Brain pericyte (primary cell): ENCODE measurements at regions not wholly inside any gene's neighbourhood (a gene's known extent, or its start where the extent isn't known, plus 50 kb on each side); places are given as distances from the start of the nearest gene placed in this dataset.

Experiments
- DNase-seq: peaks from one replicate; pipeline ENCODE4 v3.0.0-alpha.2; 2012; ENCODE audit warnings: low read depth, low spot score

DNA sequence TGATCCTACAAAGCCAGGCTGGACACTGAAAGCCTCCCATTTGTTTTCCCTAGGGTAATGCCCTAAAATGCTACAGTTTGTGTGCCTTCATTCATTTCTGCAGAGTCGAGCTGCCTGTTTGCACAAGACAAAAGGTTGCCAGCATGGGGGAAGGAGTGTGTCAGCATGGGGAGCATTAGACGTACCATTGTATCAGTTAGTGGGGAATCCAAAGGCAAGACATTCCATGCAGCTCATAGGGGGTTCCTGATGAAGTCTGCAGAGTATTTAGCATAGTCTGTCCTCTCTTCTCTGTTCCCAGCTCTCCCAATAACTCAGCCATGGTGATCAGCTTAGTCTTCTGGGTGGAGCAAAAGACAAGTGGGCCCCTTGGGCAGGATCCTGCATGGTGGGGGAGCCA lies 276.9 kb upstream of the PCDH7 start:
- no peak for DNase-seq

DNA sequence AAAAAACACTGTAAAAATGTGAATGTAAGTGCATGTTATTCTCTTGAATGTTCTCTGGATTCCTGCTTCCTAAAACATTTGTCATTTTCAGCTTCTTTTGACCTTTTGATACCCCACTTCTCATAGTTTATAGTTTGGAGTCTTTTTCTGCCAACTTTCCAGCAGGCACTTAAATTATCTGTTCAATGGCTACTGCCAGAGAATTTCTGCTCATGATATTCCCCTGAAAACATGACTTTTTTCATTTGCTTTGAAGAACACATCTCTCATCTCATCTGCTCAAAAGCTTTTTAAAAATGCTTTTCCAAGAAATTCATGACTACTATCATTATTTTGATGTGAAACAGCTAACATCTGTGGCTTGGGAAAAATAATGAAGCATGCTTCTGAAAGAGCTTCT lies 269.7 kb upstream of the PCDH7 start:
- DNase-seq: no peak

DNA sequence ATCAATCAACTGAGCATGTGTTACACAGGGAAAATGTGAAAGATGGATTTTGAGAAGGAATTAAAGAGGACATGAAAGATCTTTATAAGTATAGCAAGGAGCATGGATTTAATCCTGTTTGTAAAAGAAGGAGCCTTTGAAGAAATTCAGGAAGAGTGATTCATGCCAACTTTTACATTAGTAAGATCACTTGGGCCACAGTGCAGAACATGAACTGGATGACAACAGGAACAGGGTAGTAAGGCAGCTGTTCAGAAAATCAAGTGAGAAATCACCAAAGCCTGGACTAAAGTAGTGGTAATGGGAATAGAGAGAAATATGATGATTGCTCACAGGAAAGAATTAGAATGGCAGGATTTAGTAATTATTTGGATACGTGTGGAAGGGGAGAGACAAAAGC lies 265.7 kb upstream of the PCDH7 start:
- no peak for DNase-seq

DNA sequence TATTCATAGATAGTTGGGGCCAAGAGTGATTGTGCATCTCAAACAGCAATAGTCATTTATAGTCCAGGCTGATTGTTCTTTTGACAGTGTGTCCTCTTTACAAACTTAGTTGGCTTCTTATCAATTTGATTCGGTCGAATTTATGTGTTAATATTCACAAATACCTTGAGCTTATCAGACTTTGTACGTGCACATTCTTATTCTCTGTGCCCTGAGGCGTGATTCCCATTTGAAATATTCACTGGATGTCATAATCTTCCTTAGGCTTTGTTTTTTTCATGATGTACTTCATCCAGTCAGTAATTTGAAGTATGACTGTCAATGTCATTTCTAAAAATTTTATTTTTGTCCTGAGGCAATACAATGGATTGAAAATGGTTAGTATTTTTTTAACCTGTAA lies 263.5 kb upstream of the PCDH7 start:
- DNase-seq: no peak

DNA sequence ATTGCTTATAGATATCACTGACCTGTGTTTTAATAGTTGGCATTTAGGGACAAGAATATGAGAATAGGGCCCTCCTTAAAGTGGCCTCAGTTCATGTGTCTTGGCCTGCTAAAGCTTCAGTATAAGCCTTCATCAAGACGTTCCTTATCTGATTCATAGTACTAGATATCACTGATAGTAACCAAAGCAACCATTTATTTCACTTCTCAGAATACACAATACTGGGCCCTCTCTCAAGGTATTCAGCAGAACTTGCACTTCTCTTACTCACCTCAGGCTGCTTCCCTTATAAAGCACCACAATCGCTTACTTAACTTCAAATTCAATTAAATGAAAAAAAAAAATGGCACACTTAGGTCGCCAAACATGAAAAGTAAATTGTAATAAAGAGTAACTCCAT lies 259.4 kb upstream of the PCDH7 start:
- no peak for DNase-seq

DNA sequence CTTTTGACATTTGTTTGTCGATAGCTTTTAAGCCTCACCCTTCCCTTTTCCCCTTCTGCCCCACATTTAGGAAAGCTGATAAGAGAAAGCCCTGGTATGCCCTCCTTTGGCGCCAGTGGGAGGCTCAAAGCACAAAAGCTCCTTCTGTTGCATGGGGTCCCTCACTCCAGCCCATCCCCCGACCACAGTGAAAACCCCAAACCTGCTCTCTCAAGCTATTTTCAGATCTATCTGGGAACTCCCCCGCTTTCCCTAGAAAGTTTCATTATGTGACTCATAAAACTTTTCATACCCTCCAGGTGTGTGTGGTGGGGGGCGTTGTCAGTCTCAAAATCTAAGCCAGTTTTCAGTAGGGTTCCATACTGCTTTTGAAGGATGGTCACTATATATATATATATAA lies 259.0 kb upstream of the PCDH7 start:
- no peak for DNase-seq

DNA sequence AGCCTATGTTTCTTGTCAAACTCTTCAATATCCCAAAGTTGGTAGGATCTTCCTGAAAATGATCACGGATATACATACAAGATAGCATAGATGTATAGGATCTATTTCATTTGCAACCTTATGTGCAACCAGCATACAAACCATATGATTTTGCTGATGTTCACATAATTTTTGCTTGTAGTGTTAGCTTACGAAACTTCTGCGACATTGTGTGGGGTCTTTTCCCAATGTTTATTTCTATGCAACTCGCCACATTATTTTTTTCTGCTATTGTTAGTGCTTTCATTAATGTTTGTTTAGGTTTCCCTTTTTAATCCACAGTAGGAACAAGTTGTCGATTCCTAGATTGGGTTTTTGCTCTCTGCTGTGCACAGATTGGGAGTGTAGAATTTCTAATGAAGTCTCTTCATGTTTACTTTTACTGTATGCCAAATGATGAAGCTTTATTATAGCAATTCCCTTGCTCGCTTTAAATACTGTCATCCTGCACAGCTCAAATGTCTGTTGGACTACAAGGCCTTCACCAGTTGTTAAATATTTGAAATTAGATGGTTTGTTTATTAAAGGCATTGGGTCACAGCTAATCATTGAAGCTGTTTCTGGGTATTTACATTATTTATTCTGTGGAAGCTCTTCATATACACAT lies 257.6 kb upstream of the PCDH7 start:
- DNase-seq: no peak

DNA sequence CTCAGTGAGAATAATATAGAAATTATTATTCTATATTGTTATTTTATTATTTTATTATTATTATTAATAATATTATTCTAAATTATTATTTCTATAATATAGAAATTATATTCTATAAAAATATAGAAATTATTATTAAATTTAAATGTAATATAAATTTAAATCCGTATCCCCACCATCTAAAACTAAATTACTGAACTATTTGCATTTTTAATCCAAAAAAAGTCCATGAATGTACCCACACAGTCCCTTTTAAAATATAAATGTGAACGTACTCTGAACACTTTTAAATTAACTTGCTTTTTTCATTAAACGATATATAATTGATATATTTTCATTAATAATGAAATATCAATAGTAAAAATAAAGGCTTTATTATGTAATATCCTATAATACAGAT lies 248.3 kb upstream of the PCDH7 start:
- no peak for DNase-seq

DNA sequence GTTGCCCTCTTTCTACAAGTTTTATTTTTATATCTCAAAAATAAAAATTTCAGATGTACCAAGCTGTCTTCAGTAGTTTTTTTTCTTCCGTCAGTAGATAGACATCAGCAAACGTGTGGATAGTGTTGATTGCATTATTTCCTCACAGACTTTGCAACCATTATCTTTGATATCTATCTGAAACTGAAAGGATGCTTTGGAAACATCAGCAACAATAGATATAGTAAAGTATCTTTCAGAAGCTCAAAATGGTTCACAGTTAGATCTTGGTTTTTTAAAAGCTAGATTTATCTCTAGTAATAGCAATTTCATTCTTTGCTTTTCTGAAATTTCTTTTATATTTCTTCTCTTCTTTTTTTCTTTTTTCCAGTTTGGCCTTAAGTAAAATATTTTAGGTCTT lies 246.9 kb upstream of the PCDH7 start:
- DNase-seq: no peak

DNA sequence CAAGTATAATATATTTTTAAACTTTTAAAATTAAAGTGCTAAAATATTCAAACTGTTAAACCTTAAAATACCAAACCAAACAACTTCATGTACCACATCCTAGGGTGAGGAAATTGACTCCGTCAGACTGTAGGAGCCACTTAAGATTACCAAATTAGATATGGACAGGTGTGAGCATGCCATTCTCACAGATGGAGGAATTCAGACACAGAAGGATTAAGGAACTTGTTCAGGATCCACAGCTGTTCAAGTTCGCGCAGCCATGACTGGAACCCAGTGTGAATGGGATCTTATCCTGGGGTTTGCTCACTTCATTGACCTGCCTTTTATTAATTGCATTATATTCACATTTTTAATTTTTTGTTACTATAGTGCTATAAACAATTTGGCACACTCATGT lies 224.9 kb upstream of the PCDH7 start:
- no peak for DNase-seq

DNA sequence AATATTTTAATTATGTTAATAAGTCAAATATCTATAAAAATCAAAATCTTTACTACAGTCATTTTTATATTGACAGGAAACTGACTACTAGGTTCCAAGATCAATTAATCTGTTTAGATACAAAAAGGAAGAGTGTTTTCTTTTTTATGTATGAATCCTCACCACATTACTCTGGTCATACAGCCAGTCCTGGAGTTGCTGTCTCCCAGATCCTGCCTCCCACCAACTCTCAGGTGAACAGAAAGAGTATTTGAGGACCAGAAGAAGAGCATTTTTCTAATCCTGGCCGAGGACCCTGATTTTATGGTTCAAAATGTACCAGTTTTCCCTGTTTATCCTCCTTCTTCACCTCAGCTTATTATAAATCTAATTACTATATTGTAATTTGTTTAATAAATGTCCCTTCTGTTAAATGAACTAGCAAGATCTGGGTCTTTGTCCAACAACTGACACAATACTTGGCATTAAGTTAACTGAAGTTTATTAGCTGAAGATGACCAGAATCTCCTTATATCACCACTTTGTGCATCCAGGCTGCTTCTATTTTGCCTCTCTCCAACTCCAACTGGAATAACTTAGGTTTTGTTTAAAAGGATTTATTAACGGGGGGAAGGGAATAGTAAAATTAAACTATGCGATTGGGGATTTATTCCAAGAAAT lies 224.4 kb upstream of the PCDH7 start:
- no peak for DNase-seq

DNA sequence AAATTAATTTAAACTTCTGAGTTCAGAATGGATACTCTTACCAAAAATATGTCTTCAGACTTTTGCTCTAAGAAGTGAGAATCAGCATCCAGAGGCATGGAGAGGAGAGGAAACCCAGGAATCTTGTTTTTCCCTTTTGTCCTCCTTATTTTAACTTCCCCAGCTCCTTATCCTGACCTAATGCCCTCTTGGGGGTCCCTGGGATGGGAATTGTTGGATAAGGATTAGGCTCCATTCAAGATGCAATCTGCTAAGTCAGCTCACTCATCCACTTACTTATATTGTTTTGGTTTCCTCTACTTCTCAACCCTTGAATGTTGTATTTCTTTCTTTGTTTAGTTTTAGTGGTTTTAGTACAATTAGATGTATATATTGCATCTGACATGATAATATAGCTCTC lies 208.4 kb upstream of the PCDH7 start:
- DNase-seq: no peak

DNA sequence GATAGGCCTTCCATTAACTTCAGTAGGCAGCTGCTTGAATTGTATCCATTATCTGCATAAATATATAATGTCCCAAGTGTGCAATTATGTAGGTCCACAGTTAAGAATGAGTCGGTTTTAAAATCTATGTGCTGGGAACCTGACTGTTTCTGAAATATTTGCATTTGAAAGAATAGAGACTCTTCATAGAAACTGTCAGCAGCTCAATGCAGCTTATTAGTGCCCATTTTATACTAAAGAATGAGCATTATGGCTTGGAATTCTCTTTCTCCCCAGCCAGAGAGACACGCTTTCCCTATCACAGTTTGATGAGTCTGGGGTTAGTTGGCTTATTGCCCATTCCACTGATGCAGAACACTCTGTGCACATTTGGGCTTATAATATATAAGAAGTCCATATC lies 202.0 kb upstream of the PCDH7 start:
- no peak for DNase-seq

DNA sequence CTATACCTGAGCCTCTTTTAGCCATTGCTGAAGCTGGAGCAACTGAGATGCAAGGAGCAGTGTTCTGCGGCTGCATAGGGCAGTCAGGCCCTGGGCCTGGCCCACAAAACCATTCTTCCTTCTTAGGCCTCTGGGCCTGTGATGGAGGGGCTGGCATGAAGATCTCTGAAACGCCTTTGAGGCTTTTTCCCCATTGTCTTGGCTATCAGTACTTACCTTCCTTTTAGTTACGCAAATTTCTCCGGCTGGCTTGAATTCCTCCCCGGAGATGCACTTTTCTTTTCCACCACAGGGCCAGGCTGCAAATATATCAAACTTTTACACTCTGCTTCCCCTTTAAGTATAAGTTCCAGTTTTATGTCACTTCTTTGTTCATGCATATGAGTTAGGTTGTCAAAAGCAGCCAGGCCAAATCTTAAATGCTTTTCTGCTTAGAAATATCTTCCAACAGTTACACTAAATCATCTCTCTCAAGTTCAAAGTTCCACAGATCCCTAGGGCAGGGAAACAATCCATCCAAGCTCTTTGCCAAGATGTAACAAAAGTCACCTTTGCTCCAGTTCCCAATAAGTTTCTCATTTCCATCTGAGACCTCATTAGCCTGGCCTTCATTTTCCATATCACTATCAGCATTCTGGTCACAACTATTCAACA lies 194.4 kb upstream of the PCDH7 start:
- DNase-seq: no peak

DNA sequence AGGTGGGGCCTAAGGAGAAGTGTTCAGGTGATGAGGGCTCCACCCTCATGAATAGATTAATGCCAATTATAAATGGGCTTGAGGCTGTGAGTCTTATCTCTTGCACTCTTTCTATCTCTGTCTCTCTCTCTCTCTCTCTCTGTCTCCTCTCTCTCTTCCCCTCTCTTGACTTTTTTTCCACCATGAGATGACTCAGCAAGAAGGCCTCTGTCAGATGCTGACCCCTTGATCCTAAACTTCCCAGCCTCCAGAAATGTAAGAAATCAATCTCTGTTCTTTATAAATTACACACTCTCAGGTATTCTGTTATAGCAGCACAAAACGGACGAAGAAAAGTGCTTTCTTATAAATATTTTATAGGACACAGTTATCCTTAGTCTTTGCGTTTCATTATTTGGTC lies 184.9 kb upstream of the PCDH7 start:
- no peak for DNase-seq

DNA sequence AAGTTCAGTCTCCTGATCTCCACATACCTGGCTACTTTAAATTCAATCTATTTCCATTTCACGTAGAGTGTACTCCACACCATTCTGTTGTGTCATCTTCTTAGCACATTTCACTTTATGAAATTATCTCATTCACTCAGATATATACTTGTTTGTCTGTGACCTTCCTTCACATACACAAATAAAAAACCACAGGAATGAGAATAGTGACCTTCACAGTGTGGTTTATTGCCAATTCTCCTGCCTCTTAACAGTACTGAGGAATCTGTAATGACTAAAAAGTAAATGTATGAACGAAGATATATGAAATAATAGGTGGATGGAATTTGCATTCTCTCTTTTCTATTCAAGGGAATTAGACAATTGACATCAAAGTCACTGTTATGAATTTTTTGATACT lies 183.9 kb upstream of the PCDH7 start:
- no peak for DNase-seq

DNA sequence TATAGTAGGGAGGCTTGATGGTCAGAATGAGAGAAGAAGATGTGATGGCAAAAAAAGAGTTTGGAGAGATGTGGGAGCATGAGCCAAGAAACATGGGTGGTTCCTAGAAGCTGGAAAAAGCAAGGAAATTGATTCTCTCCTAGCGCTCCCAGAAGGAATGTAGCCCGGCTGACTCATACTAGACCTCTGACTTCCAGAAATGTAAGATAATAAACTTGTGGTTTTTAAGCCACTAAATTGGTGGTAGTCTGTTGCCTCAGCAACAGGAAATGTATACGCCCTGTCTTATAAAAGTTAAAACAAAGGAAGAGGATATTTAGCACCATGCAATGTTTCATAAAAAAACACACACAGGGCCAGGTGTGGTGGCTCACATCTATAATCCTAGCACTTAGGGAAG lies 182.7 kb upstream of the PCDH7 start:
- peak; percentile 13 for DNase-seq

DNA sequence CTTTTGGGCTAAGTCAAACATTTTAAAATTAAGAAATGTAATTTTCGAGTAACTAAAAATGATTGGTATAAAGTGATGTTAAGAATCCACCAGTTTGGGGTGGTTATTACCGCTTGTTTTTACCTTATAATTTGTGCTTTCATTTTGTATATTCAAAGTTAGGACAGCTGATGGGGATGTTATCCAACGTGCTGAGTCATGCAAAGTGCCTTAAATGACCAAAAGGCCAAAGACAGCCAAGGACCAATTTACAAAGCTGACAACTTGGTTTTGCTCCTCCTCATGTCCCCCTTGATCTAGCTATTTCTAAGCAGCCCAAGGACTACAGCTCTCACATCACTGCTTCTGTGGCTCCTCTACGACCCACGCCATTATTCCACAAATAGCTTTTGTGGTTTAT lies 181.4 kb upstream of the PCDH7 start:
- DNase-seq: no peak

DNA sequence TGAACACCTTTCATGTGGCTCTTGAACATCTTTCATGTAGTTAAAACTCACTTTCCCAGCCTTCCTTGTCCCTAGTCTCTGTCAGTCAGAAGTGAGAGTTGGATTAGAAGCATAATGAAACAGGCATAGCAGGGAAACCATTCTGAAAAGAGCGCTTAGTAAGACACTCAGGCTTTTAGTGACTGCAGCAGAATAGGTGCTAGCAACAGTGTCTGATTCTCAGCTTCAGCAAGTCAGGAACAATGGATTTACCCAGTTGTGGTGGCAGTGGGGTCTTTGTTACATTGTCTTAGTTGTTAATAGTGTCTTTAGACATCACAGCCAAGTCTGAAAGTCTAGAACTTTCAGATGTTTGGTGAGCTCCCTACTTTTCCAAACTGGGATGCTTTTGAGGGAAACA lies 177.1 kb upstream of the PCDH7 start:
- DNase-seq: no peak

DNA sequence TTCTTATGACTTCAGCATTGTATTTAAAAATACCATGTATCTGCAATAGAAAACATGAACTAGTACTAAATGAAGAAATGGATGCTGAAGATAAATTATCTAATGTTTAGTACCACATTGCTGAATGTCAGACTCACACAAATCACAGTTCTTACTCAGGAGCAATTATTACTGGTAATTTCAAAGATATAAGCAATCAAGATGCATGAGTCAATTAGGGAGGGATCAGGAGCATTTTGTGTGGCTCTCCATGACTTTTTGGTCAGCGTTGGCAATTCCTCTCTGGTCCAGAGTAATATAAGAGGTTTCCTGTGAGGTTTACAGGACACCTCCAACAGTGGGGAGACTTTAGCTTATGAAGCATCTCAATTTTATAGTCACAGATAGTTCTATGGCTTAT lies 167.0 kb upstream of the PCDH7 start:
- DNase-seq: no peak

DNA sequence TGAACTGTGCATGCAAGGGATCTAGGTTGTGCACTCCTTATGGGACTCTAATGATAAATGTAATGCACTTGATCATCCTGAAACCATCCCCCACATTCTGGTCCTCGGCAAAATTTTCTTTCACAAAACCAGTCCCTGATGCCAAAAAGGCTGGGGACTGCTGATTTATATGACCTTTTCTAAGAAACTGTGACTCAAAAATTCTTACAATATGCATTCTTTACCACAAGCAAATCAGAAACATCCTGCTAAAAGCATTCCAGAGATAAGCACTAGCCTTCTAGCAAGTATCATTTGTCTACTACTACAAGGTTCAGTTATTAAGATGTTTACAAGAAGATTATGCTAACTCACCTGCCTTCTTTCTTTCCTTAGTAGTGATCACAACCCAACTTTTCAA lies 166.5 kb upstream of the PCDH7 start:
- no peak for DNase-seq

DNA sequence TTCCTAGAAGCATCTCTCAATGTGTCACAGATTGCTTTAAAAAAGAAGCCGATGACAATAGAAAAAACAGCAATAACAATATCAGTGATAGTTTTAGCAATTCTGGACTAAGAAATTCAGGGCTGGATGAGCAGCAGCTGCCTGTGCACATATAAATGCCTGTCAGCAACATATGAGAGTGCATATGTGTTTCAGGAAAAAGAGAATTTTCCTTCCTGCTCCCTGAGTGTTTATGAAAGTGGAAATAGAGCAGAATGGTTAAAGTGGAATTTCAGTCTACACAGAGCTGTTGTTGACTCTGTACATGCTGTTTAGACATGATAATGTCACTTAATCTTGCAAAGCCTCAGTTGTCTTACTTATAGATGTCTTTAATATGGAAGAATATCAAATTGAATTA lies 164.4 kb upstream of the PCDH7 start:
- DNase-seq: no peak

DNA sequence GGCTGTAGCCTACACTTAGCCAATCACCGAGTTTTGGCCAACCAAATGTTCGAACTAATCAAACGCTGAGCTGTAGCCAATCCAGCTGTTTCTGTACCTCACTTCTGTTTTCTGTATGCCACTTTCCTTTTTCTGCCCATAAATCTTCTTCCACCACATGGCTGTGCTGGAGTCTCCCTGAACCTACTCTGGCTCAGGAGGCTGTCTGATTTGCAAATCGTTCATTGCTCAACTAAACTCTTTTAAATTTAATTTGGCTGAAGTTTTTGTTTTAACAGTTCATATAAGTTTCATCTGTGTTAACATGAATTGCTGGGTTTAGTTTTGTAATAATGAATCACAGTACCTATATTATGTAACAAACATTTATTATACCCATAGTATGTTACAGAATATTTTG lies 160.7 kb upstream of the PCDH7 start:
- DNase-seq: no peak

DNA sequence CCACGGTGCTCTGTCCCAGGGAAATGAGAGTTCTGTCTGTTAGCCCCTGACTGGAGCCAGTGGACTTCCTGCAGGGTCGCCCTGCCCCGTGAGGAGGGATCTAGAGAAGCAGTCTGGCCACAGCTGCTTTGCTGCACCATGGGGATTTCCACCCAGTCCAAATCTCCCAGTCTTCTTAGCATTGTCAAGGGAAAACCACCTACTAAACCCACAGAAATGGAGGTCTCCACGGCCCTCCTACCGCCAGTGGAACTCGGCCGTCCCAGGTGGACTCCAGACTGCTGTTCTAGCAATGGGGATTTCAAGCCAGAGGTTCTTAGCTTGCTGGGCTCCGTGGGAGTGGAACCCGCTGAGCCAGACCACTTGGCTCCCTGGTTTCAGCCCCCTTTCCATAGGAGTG lies 133.3 kb upstream of the PCDH7 start:
- no peak for DNase-seq
